Ascending aorta (tissue), 2 donors: ENCODE measurements at regions not wholly inside any gene's neighbourhood (a gene's known extent, or its start where the extent isn't known, plus 50 kb on each side); places are given as distances from the start of the nearest gene placed in this dataset.
"Not testable (repeated sequence)": the region's sequence is repeated elsewhere in the genome, so short reads cannot be mapped to it uniquely, and the experiment has no call there.

Experiments
- DNase-seq, 2 donors: peaks; one replicate each; pipeline ENCODE4 v3.0.0-alpha.2; 2019; ENCODE audit warnings: low spot score in 2 of 2
- H3K27ac ChIP-seq, 2 donors: fragments of 200-600 bp; sonication (generic); one replicate each; pipeline ENCODE4 v1.5.1; 2016 to 2017; ENCODE audit warnings: mild to moderate bottlenecking in 1 of 2
- H3K27me3 ChIP-seq: fragments of 200-600 bp; sonication (generic); one replicate; pipeline ENCODE4 v1.5.1; 2017
- H3K36me3 ChIP-seq, 2 donors: fragments of 200-600 bp; sonication (generic); one replicate each; pipeline ENCODE4 v1.5.1; 2016
- H3K4me1 ChIP-seq, 2 donors: fragments of 200-600 bp; sonication (generic); one replicate each; pipeline ENCODE4 v1.5.1; 2016 to 2017; ENCODE audit warnings: mild to moderate bottlenecking in 1 of 2
- H3K4me3 ChIP-seq, 2 donors: fragments of 200-600 bp; sonication (generic); one replicate each; pipeline ENCODE4 v1.5.1; 2016 to 2017; ENCODE audit warnings: mild to moderate bottlenecking in 1 of 2
- H3K9me3 ChIP-seq, 2 donors: fragments of 200-600 bp; sonication (generic); one replicate each; pipeline ENCODE4 v1.5.1; 2016
- CTCF ChIP-seq, 3 experiments: fragments of 200-600 bp in 2 of 3; fragments of 450-650 bp in 1 of 3; sonication (generic) in 2 of 3; IDR thresholded peaks; one replicate each; pipeline ENCODE4 v1.5.1; 2016 to 2019; ENCODE audit warnings: antibody characterized with exemption in 3 of 3, mild to moderate bottlenecking in 1 of 3, moderate library complexity in 1 of 3
- intact Hi-C: fragments of 100-400 bp; cut with DNase I; formaldehyde crosslinking; loops from one replicate; pipeline ENCODE4 v1.15.1; 2023

- TF ChIP-seq CTCF (IDR thresholded peaks at IDR 0.05), result no peak
- no peaks in the 10 kb centered on the region for H3K27me3 ChIP-seq
- H3K4me1 ChIP-seq, result no peaks in the 10 kb centered on the region
- no peaks in the 10 kb centered on the region for H3K36me3 ChIP-seq
- H3K27ac ChIP-seq, result no peak overlapping the region
- no peak for DNase-seq
- intact Hi-C loops, result no loop called here
- H3K9me3 ChIP-seq, result no peaks in the 10 kb centered on the region
- H3K4me3 ChIP-seq, result no peak overlapping the region
Measured at GRCh38 chr2:122079844-122080243, 324.4 kb downstream of the TSN start.

GRCh38 chr2:122080316-122080715 is 324.9 kb downstream of the TSN start:
- no peak overlapping the region for H3K27ac ChIP-seq
- H3K27me3 ChIP-seq, result no peaks in the 10 kb centered on the region
- no peaks in the 10 kb centered on the region for H3K4me1 ChIP-seq
- intact Hi-C loops, result no loop called here
- TF ChIP-seq CTCF (IDR thresholded peaks at IDR 0.05), result no peak
- H3K36me3 ChIP-seq, result no peaks in the 10 kb centered on the region
- DNase-seq, result no peak
- H3K9me3 ChIP-seq, result no peaks in the 10 kb centered on the region
- H3K4me3 ChIP-seq, result no peak overlapping the region

- intact Hi-C loops, result no loop called here
- H3K4me3 ChIP-seq, result no peak overlapping the region
- no peaks in the 10 kb centered on the region for H3K27me3 ChIP-seq
- TF ChIP-seq CTCF (IDR thresholded peaks at IDR 0.05), result no peak
- no peaks in the 10 kb centered on the region for H3K9me3 ChIP-seq
- H3K4me1 ChIP-seq, result no peaks in the 10 kb centered on the region
- H3K27ac ChIP-seq, result no peak overlapping the region
- no peak for DNase-seq
- H3K36me3 ChIP-seq, result no peaks in the 10 kb centered on the region
Measured at GRCh38 chr2:122080871-122081270, 325.4 kb downstream of the TSN start.

GRCh38 chr2:122081751-122082150 is 326.3 kb downstream of the TSN start:
- DNase-seq, result no peak
- Histone ChIP-seq H3K27ac (no peak overlapping the region), H3K9me3 (no peaks in the 10 kb centered on the region), H3K4me3 (no peak overlapping the region), H3K27me3 (no peaks in the 10 kb centered on the region), H3K4me1 (no peaks in the 10 kb centered on the region), H3K36me3 (no peaks in the 10 kb centered on the region)
- intact Hi-C loops, result no loop called here
- no peak for TF ChIP-seq CTCF (IDR thresholded peaks at IDR 0.05)

GRCh38 chr2:122083256-122084048 is 328.0 kb downstream of the TSN start:
- Histone ChIP-seq H3K4me1 (no peaks in the 10 kb centered on the region), H3K27ac (no peak overlapping the region), H3K4me3 (no peak overlapping the region), H3K27me3 (no peaks in the 10 kb centered on the region), H3K36me3 (no peaks in the 10 kb centered on the region), H3K9me3 (no peaks in the 10 kb centered on the region)
- no peak for TF ChIP-seq CTCF (IDR thresholded peaks at IDR 0.05)
- intact Hi-C loops, result no loop called here
- DNase-seq, result no peak

GRCh38 chr2:122085672-122086071 is 330.2 kb downstream of the TSN start:
- H3K36me3 ChIP-seq, H3K4me3 ChIP-seq, H3K9me3 ChIP-seq, H3K27me3 ChIP-seq, H3K4me1 ChIP-seq, intact Hi-C loops, DNase-seq, H3K27ac ChIP-seq: not testable (repeated sequence)
